Keratinocyte (primary cell): ENCODE measurements at regions not wholly inside any gene's neighbourhood (a gene's known extent, or its start where the extent isn't known, plus 50 kb on each side); places are given as distances from the start of the nearest gene placed in this dataset.

Experiments
- DNase-seq: peaks from one replicate; pipeline ENCODE4 v3.0.0-alpha.2; 2011; ENCODE audit warnings: low read depth, missing footprints, low spot score
- FAIRE-seq: peaks from 2 replicates; lab custom pipeline; 2011; peaks lifted over from hg19 to GRCh38; lab: Jason Lieb, UNC
- H2AFZ ChIP-seq: 2 replicates; pipeline ENCODE4 v1.6.0; 2012; ENCODE audit warnings: low read length, control low read depth, inconsistent platforms; ENCODE audit not compliant: control insufficient read depth
- H3K27ac ChIP-seq: 2 replicates; pipeline ENCODE4 v1.5.1; 2011; ENCODE audit warnings: low read length; ENCODE audit not compliant: control insufficient read depth, insufficient read depth
- H3K27me3 ChIP-seq: 3 replicates; pipeline ENCODE4 v1.6.0; 2011; ENCODE audit warnings: low read length; ENCODE audit not compliant: control insufficient read depth, insufficient read depth; ENCODE audit errors: extremely low read depth
- H3K36me3 ChIP-seq, 2 experiments: 2 replicates in 1 of 2; 3 replicates in 1 of 2; pipeline ENCODE4 v1.5.1; 2011; ENCODE audit warnings: low read length in 2 of 2, mild to moderate bottlenecking in 1 of 2; ENCODE audit not compliant: control insufficient read depth in 2 of 2, insufficient read depth in 2 of 2; ENCODE audit errors: extremely low read depth in 1 of 2
- H3K4me1 ChIP-seq: 3 replicates; pipeline ENCODE4 v1.5.1; 2011; ENCODE audit warnings: low read length; ENCODE audit not compliant: control insufficient read depth, insufficient read depth; ENCODE audit errors: extremely low read depth
- H3K4me2 ChIP-seq: 3 replicates; pipeline ENCODE4 v1.6.0; 2011; ENCODE audit warnings: low read depth, low read length; ENCODE audit not compliant: control insufficient read depth, insufficient read depth; ENCODE audit errors: extremely low read depth
- H3K4me3 ChIP-seq, 3 experiments: fragments of 200-600 bp in 1 of 3; sonication (generic) in 1 of 3; 2 replicates in 2 of 3; 3 replicates in 1 of 3; pipeline ENCODE4 v1.5.1; 2011 to 2016; ENCODE audit warnings: low read length in 3 of 3, mild to moderate bottlenecking in 3 of 3, control low read depth in 2 of 3, inconsistent platforms in 1 of 3, low read depth in 1 of 3, mixed read lengths in 1 of 3, mixed run types in 1 of 3, moderate library complexity in 1 of 3; ENCODE audit not compliant: control insufficient read depth in 2 of 3, insufficient read depth in 2 of 3; ENCODE audit errors: extremely low read depth in 1 of 3
- H3K79me2 ChIP-seq: 2 replicates; pipeline ENCODE4 v1.6.0; 2012; ENCODE audit warnings: low read length; ENCODE audit not compliant: control insufficient read depth, insufficient read depth
- H3K9ac ChIP-seq: 3 replicates; pipeline ENCODE4 v1.6.0; 2011; ENCODE audit warnings: low read length; ENCODE audit not compliant: control insufficient read depth, insufficient read depth; ENCODE audit errors: extremely low read depth
- H3K9me1 ChIP-seq: 3 replicates; pipeline ENCODE4 v1.6.0; 2011; ENCODE audit warnings: low read length; ENCODE audit not compliant: control insufficient read depth, insufficient read depth; ENCODE audit errors: extremely low read depth
- H3K9me3 ChIP-seq: 2 replicates; pipeline ENCODE4 v1.5.1; 2012; ENCODE audit warnings: low read depth, low read length; ENCODE audit not compliant: control insufficient read depth
- H4K20me1 ChIP-seq: 3 replicates; pipeline ENCODE4 v1.6.0; 2011; ENCODE audit warnings: low read length; ENCODE audit not compliant: control insufficient read depth, insufficient read depth; ENCODE audit errors: extremely low read depth
- CTCF ChIP-seq, 3 experiments: IDR thresholded peaks in 1 of 3; conservative IDR thresholded peaks in 1 of 3; optimal IDR thresholded peaks in 1 of 3; 2 replicates in 2 of 3; 3 replicates in 1 of 3; pipeline versions ENCODE3 to v1.5.1; 2011; ENCODE audit warnings: low read length in 3 of 3, mild to moderate bottlenecking in 3 of 3, moderate library complexity in 2 of 3, control low read depth in 1 of 3, inconsistent platforms in 1 of 3; ENCODE audit not compliant: insufficient read depth in 2 of 3; ENCODE audit errors: extremely low read depth in 1 of 3
- EZH2 ChIP-seq: IDR thresholded peaks from one replicate; pipeline ENCODE4 v1.6.1; 2012; ENCODE audit warnings: inconsistent platforms, mild to moderate bottlenecking, low read length, moderate library complexity
- dilution Hi-C: fragments of 300-500 bp; cut with MboI; formaldehyde crosslinking; loops from one replicate; pipeline ENCODE4 v1.7.0; 2020; ENCODE audit warnings: low sequenced_read_pairs; ENCODE audit not compliant: extremely low pct_ligation_motif_present

GRCh38 chr7:41024126-41024525, 678.8 kb downstream of the INHBA start:
- Histone ChIP-seq H2AFZ (no peak overlapping the region), H3K4me2 (no peak overlapping the region), H3K9me1 (no peaks in the 10 kb centered on the region), H3K36me3 (no peaks in the 10 kb centered on the region), H4K20me1 (no peaks in the 10 kb centered on the region), H3K27ac (no peak overlapping the region), H3K9ac (no peak overlapping the region), H3K4me1 (peaks cover 14% of the 10 kb centered on the region), H3K27me3 (no peaks in the 10 kb centered on the region), H3K79me2 (no peaks in the 10 kb centered on the region), H3K4me3 (no peak overlapping the region), H3K9me3 (no peaks in the 10 kb centered on the region)
- dilution Hi-C loops = no loop called here
- FAIRE-seq = no peak
- DNase-seq = no peak
- TF ChIP-seq CTCF (optimal IDR thresholded peaks at IDR 0.05 in 1 of 3, IDR thresholded peaks at IDR 0.05 in 1 of 3, conservative IDR thresholded peaks at IDR 0.05 in 1 of 3; ENCODE audit: extremely low read depth in 1 of 3, insufficient read depth in 2 of 3, low read length in 3 of 3) (no peak), EZH2 (no peak)

GRCh38 chr7:41020056-41020455, 682.8 kb downstream of the INHBA start:
- Histone ChIP-seq H3K27ac (no peak overlapping the region), H3K79me2 (no peaks in the 10 kb centered on the region), H3K9me3 (no peaks in the 10 kb centered on the region), H3K36me3 (no peaks in the 10 kb centered on the region), H4K20me1 (no peaks in the 10 kb centered on the region), H2AFZ (no peak overlapping the region), H3K9me1 (no peaks in the 10 kb centered on the region), H3K4me3 (no peak overlapping the region), H3K4me1 (no peaks in the 10 kb centered on the region), H3K4me2 (no peak overlapping the region), H3K9ac (no peak overlapping the region), H3K27me3 (no peaks in the 10 kb centered on the region)
- FAIRE-seq = no peak
- DNase-seq = no peak
- dilution Hi-C loops = no loop called here
- TF ChIP-seq CTCF (optimal IDR thresholded peaks at IDR 0.05 in 1 of 3, IDR thresholded peaks at IDR 0.05 in 1 of 3, conservative IDR thresholded peaks at IDR 0.05 in 1 of 3; ENCODE audit: extremely low read depth in 1 of 3, insufficient read depth in 2 of 3, low read length in 3 of 3) (no peak), EZH2 (no peak)
